SK-N-SH (cell line): ENCODE measurements at regions not wholly inside any gene's neighbourhood (a gene's known extent, or its start where the extent isn't known, plus 50 kb on each side); places are given as distances from the start of the nearest gene placed in this dataset.

Experiments
- CTCF ChIA-PET: fragments of 300-600, 350-600 bp; formaldehyde crosslinking; extraction: SDS; loops from one replicate; lab custom pipeline; 2021; lab: Yijun Ruan, JAX
- POLR2A ChIA-PET: fragments of 350-600 bp; sonication (Branson Sonifier 250); formaldehyde crosslinking; extraction: SDS; loops from one replicate; lab custom pipeline; 2020; ENCODE audit warnings: antibody characterized with exemption, inconsistent platforms; lab: Yijun Ruan, JAX
- DNase-seq: peaks from one replicate; pipeline ENCODE4 v3.0.0; 2012
- H2AFZ ChIP-seq: fragments of 200-600 bp; sonication (generic); 2 replicates; pipeline ENCODE4 v1.8.1; 2016; ENCODE audit warnings: antibody characterized with exemption, mild to moderate bottlenecking, low read depth
- H3F3A ChIP-seq: fragments of 200-600 bp; sonication (generic); replicated peaks from 2 replicates; pipeline ENCODE3; 2016; ENCODE audit warnings: antibody characterized with exemption, mild to moderate bottlenecking; ENCODE audit not compliant: insufficient read depth
- H3K27ac ChIP-seq, 2 experiments: fragments of 200-500 bp in 1 of 2; fragments of 200-600 bp in 1 of 2; sonication (Bioruptor generic) in 1 of 2; sonication (generic), shearing (Covaris generic) in 1 of 2; 2 replicates each; pipeline versions ENCODE4 v1.5.1 to v1.6.1; 2014 to 2016; ENCODE audit warnings: low read depth in 2 of 2, inconsistent platforms in 1 of 2, low read length in 1 of 2, mild to moderate bottlenecking in 1 of 2, mixed read lengths in 1 of 2
- H3K27me3 ChIP-seq: fragments of 200-600 bp; sonication (generic), shearing (Covaris generic); 2 replicates; pipeline ENCODE4 v1.6.1; 2016; ENCODE audit warnings: mixed run types; ENCODE audit not compliant: insufficient read depth
- H3K36me3 ChIP-seq, 2 experiments: fragments of 200-500 bp in 1 of 2; fragments of 200-600 bp in 1 of 2; sonication (Bioruptor generic) in 1 of 2; sonication (generic) in 1 of 2; replicated peaks in 1 of 2; 2 replicates each; pipeline versions ENCODE3 to v1.5.1; 2014 to 2016; ENCODE audit warnings: low read length in 1 of 2, mild to moderate bottlenecking in 1 of 2; ENCODE audit not compliant: insufficient read depth in 2 of 2, control insufficient read depth in 1 of 2
- H3K4me1 ChIP-seq, 2 experiments: fragments of 200-500 bp in 1 of 2; fragments of 200-600 bp in 1 of 2; sonication (Bioruptor generic) in 1 of 2; sonication (generic), shearing (Covaris generic) in 1 of 2; 2 replicates each; pipeline versions ENCODE4 v1.5.1 to v1.6.1; 2014 to 2016; ENCODE audit warnings: low read depth in 1 of 2, low read length in 1 of 2, mixed run types in 1 of 2; ENCODE audit not compliant: insufficient read depth in 2 of 2, control insufficient read depth in 1 of 2
- H3K4me2 ChIP-seq: fragments of 200-600 bp; sonication (generic), shearing (Covaris generic); 2 replicates; pipeline ENCODE4 v1.6.1; 2017; ENCODE audit warnings: mixed run types
- H3K4me3 ChIP-seq, 2 experiments: fragments of 200-500 bp in 1 of 2; fragments of 200-600 bp in 1 of 2; sonication (Bioruptor generic) in 1 of 2; sonication (generic), shearing (Covaris generic) in 1 of 2; 2 replicates each; pipeline versions ENCODE4 v1.5.1 to v1.8.1; 2014 to 2016; ENCODE audit warnings: low read depth in 2 of 2, inconsistent platforms in 1 of 2, low read length in 1 of 2, mild to moderate bottlenecking in 1 of 2, mixed read lengths in 1 of 2, moderate library complexity in 1 of 2
- H3K79me2 ChIP-seq: fragments of 200-600 bp; sonication (generic); 2 replicates; pipeline ENCODE4 v1.8.1; 2017; ENCODE audit warnings: mild to moderate bottlenecking; ENCODE audit not compliant: insufficient read depth
- H3K9ac ChIP-seq: fragments of 200-600 bp; sonication (generic); 2 replicates; pipeline ENCODE4 v1.6.1; 2017; ENCODE audit warnings: mixed run types
- H3K9me2 ChIP-seq: fragments of 200-600 bp; sonication (generic); 2 replicates; pipeline ENCODE4 v1.6.1; 2017; ENCODE audit warnings: mixed run types
- H3K9me3 ChIP-seq: fragments of 200-600 bp; sonication (generic); 2 replicates; pipeline ENCODE4 v1.6.1; 2017; ENCODE audit warnings: mixed run types, mild to moderate bottlenecking, moderate library complexity
- H4K20me1 ChIP-seq: fragments of 200-600 bp; sonication (generic); 2 replicates; pipeline ENCODE4 v1.6.1; 2017; ENCODE audit warnings: mild to moderate bottlenecking, mixed run types; ENCODE audit not compliant: insufficient read depth
- ELF1 ChIP-seq: IDR thresholded peaks from 2 replicates; pipeline ENCODE4 v1.4.0; 2012
- EZH2phosphoT487 ChIP-seq: fragments of 200-600 bp; sonication (generic); IDR thresholded peaks from 2 replicates; pipeline ENCODE4 v1.6.1; 2017; ENCODE audit warnings: low read depth, mixed run types, mild to moderate bottlenecking, antibody characterized with exemption, moderate library complexity, borderline replicate concordance
- FOSL2 ChIP-seq: IDR thresholded peaks from 2 replicates; pipeline ENCODE4 v1.4.0; 2012; ENCODE audit warnings: low read depth, mild to moderate bottlenecking, moderate library complexity, borderline replicate concordance
- FOXM1 ChIP-seq: IDR thresholded peaks from 2 replicates; pipeline ENCODE4 v1.4.0; 2012; ENCODE audit warnings: low read depth, mild to moderate bottlenecking
- GABPA ChIP-seq: IDR thresholded peaks from 2 replicates; pipeline ENCODE4 v1.4.0; 2012; ENCODE audit warnings: low read depth, mild to moderate bottlenecking
- JUND ChIP-seq: IDR thresholded peaks from 2 replicates; pipeline ENCODE4 v1.4.0; 2012
- MAX ChIP-seq: IDR thresholded peaks from 2 replicates; pipeline ENCODE4 v1.4.0; 2012; ENCODE audit warnings: low read depth
- MXI1 ChIP-seq: IDR thresholded peaks from 2 replicates; pipeline ENCODE4 v1.6.1; 2012; ENCODE audit warnings: mild to moderate bottlenecking, low read depth, low read length, improper control_type of control experiment
- RAD21 ChIP-seq: IDR thresholded peaks from 2 replicates; pipeline ENCODE4 v1.6.1; 2012; ENCODE audit warnings: mild to moderate bottlenecking, low read length
- RCOR1 ChIP-seq: fragments of 150-350 bp; IDR thresholded peaks from 2 replicates; pipeline ENCODE4 v1.6.1; 2017; ENCODE audit warnings: antibody characterized with exemption, low read length
- RXRA ChIP-seq: IDR thresholded peaks from 2 replicates; pipeline ENCODE4 v1.4.0; 2012; ENCODE audit warnings: low read depth, mild to moderate bottlenecking, borderline replicate concordance
- SMC3 ChIP-seq: IDR thresholded peaks from 2 replicates; pipeline ENCODE4 v1.6.1; 2012; ENCODE audit warnings: low read depth, low read length, improper control_type of control experiment
- TCF12 ChIP-seq: IDR thresholded peaks from 2 replicates; pipeline ENCODE4 v1.4.0; 2012
- TEAD4 ChIP-seq: IDR thresholded peaks from 2 replicates; pipeline ENCODE4 v1.4.0; 2012; ENCODE audit warnings: mild to moderate bottlenecking, borderline replicate concordance; ENCODE audit not compliant: insufficient read depth
- YY1 ChIP-seq: IDR thresholded peaks from 2 replicates; pipeline ENCODE4 v1.4.0; 2012; ENCODE audit warnings: low read depth, mild to moderate bottlenecking
- ZBTB33 ChIP-seq: IDR thresholded peaks from 2 replicates; pipeline ENCODE4 v1.4.0; 2012; ENCODE audit warnings: low read depth, borderline replicate concordance
- whole genome bisulfite sequencing: methylation state at CpG from one replicate; pipeline ENCODE4 v1.1.6; 2017; ENCODE audit warnings: low lambda C conversion rate; 5-methylcytosine and 5-hydroxymethylcytosine counted together
- TF ChIP-seq, protein P1 (sequence below): IDR thresholded peaks from 2 replicates; pipeline ENCODE4; 2012
- TF ChIP-seq, protein P2 (sequence below): IDR thresholded peaks from 2 replicates; pipeline ENCODE4 v1.4.0; 2012; ENCODE audit warnings: low read depth, borderline replicate concordance
- TF ChIP-seq, protein P3 (sequence below): IDR thresholded peaks from 2 replicates; pipeline ENCODE4 v1.6.1; 2012; ENCODE audit warnings: mild to moderate bottlenecking, low read depth, low read length, moderate library complexity
- TF ChIP-seq, protein P4 (sequence below): fragments of 200-600 bp; sonication (generic); IDR thresholded peaks from 2 replicates; pipeline ENCODE4 v1.6.1; 2017; ENCODE audit warnings: antibody characterized with exemption, mild to moderate bottlenecking, moderate library complexity

GRCh38 chr1:188877668-188878067 lies 1600.0 kb downstream of the BRINP3 start:
- H3K9me3 ChIP-seq = no peaks in the 10 kb centered on the region
- no peak overlapping the region for H3K9ac ChIP-seq
- H3K4me3 ChIP-seq = no peak overlapping the region
- H3K36me3 ChIP-seq = no peaks in the 10 kb centered on the region
- H3K4me1 ChIP-seq = no peaks in the 10 kb centered on the region; a peak in 1 of 4 replicates
- no peak for DNase-seq
- 86% methylated on average over 2 of the region's 2 CpGs for WGBS
- H3K79me2 ChIP-seq = no peaks in the 10 kb centered on the region
- no peak overlapping the region for H2AFZ ChIP-seq
- no peak for TF ChIP-seq FOXM1
- no peak for TF ChIP-seq RAD21
- TF ChIP-seq YY1 = no peak
- no peak for TF ChIP-seq MAX
- no peak for TF ChIP-seq EZH2phosphoT487
- no peak for TF ChIP-seq GABPA
- TF ChIP-seq RXRA = no peak
- no peak for TF ChIP-seq RCOR1
- TF ChIP-seq JUND = no peak
- no peak for TF ChIP-seq MXI1
- no peak for TF ChIP-seq SMC3
- TF ChIP-seq FOSL2 = no peak
- TF ChIP-seq, protein P1, sequence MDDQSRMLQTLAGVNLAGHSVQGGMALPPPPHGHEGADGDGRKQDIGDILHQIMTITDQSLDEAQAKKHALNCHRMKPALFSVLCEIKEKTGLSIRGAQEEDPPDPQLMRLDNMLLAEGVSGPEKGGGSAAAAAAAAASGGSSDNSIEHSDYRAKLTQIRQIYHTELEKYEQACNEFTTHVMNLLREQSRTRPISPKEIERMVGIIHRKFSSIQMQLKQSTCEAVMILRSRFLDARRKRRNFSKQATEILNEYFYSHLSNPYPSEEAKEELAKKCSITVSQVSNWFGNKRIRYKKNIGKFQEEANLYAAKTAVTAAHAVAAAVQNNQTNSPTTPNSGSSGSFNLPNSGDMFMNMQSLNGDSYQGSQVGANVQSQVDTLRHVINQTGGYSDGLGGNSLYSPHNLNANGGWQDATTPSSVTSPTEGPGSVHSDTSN = no peak
- no peak for TF ChIP-seq ZBTB33
- no peak for TF ChIP-seq ELF1
- POLR2A ChIA-PET = no interaction called here
- H3K9me2 ChIP-seq = no peaks in the 10 kb centered on the region
- CTCF ChIA-PET = no interaction called here
- H3F3A ChIP-seq = no peaks in the 10 kb centered on the region
- H3K4me2 ChIP-seq = no peak overlapping the region
- no peaks in the 10 kb centered on the region for H4K20me1 ChIP-seq
- no peak overlapping the region for H3K27ac ChIP-seq
- no peaks in the 10 kb centered on the region for H3K27me3 ChIP-seq

DNA sequence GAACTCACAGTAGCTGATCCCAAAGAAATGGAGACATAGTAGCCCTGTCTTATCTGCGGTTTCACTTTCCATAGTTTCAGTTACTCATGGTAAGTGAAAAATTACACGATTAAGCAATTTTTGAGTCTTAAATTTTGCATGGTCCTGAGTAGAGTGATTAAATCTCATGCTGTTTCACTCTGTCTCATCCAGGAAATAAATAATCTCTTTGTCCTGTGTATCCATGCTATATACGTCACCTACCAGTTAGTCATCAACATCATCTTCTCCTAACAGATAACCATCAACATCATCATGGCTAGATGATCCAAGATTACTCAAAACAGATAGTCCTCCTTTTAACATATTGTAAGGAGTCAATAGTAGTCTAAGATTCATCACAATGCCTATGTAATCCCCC lies 1589.3 kb downstream of the BRINP3 start:
- Histone ChIP-seq H3K36me3 (no peaks in the 10 kb centered on the region), H3K27me3 (no peaks in the 10 kb centered on the region), H2AFZ (peak overlapping the region; percentile 53; the same call in 1 of the 2 replicates), H3K9me2 (peaks cover 4% of the 10 kb centered on the region; the same call in 1 of the 2 replicates), H3K27ac (peak overlapping the region in 1 of 2 experiments; percentile 52; a peak in 2 of 4 replicates), H3K9ac (no peak overlapping the region), H3K4me3 (no peak overlapping the region), H3K4me2 (0 out of 2 replicates have a peak overlapping the region, but pooled peaks have one; percentile 2), H3K4me1 (no peaks in the 10 kb centered on the region), H4K20me1 (no peaks in the 10 kb centered on the region), H3K9me3 (no peaks in the 10 kb centered on the region), H3K79me2 (no peaks in the 10 kb centered on the region), H3F3A (no peaks in the 10 kb centered on the region)
- DNase-seq = no peak
- 20% methylated on average over 3 of the region's 3 CpGs for WGBS
- ChIA-PET POLR2A (no interaction called here), CTCF (no interaction called here)
- peak; percentile 62; the same call in 1 of the 2 replicates for TF ChIP-seq TEAD4
- no peak for TF ChIP-seq RAD21
- no peak; the same call in 1 of the 2 replicates for TF ChIP-seq RXRA
- TF ChIP-seq, protein P2, sequence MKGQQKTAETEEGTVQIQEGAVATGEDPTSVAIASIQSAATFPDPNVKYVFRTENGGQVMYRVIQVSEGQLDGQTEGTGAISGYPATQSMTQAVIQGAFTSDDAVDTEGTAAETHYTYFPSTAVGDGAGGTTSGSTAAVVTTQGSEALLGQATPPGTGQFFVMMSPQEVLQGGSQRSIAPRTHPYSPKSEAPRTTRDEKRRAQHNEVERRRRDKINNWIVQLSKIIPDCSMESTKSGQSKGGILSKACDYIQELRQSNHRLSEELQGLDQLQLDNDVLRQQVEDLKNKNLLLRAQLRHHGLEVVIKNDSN = no peak
- TF ChIP-seq, protein P3, sequence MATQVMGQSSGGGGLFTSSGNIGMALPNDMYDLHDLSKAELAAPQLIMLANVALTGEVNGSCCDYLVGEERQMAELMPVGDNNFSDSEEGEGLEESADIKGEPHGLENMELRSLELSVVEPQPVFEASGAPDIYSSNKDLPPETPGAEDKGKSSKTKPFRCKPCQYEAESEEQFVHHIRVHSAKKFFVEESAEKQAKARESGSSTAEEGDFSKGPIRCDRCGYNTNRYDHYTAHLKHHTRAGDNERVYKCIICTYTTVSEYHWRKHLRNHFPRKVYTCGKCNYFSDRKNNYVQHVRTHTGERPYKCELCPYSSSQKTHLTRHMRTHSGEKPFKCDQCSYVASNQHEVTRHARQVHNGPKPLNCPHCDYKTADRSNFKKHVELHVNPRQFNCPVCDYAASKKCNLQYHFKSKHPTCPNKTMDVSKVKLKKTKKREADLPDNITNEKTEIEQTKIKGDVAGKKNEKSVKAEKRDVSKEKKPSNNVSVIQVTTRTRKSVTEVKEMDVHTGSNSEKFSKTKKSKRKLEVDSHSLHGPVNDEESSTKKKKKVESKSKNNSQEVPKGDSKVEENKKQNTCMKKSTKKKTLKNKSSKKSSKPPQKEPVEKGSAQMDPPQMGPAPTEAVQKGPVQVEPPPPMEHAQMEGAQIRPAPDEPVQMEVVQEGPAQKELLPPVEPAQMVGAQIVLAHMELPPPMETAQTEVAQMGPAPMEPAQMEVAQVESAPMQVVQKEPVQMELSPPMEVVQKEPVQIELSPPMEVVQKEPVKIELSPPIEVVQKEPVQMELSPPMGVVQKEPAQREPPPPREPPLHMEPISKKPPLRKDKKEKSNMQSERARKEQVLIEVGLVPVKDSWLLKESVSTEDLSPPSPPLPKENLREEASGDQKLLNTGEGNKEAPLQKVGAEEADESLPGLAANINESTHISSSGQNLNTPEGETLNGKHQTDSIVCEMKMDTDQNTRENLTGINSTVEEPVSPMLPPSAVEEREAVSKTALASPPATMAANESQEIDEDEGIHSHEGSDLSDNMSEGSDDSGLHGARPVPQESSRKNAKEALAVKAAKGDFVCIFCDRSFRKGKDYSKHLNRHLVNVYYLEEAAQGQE = no peak
- TF ChIP-seq RCOR1 = no peak
- TF ChIP-seq, protein P4, sequence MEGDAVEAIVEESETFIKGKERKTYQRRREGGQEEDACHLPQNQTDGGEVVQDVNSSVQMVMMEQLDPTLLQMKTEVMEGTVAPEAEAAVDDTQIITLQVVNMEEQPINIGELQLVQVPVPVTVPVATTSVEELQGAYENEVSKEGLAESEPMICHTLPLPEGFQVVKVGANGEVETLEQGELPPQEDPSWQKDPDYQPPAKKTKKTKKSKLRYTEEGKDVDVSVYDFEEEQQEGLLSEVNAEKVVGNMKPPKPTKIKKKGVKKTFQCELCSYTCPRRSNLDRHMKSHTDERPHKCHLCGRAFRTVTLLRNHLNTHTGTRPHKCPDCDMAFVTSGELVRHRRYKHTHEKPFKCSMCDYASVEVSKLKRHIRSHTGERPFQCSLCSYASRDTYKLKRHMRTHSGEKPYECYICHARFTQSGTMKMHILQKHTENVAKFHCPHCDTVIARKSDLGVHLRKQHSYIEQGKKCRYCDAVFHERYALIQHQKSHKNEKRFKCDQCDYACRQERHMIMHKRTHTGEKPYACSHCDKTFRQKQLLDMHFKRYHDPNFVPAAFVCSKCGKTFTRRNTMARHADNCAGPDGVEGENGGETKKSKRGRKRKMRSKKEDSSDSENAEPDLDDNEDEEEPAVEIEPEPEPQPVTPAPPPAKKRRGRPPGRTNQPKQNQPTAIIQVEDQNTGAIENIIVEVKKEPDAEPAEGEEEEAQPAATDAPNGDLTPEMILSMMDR = no peak
- peak; percentile 74 for TF ChIP-seq TCF12
